Transverse colon (tissue), 4 donors: ENCODE measurements at regions not wholly inside any gene's neighbourhood (a gene's known extent, or its start where the extent isn't known, plus 50 kb on each side); places are given as distances from the start of the nearest gene placed in this dataset.

Experiments
- DNase-seq: peaks from one replicate; pipeline ENCODE4 v3.0.0-alpha.2; 2019
- H3K27ac ChIP-seq, 4 donors: fragments of 200-600 bp; sonication (generic); 2 replicates each; pipeline ENCODE4 v1.5.1; 2016 to 2018; ENCODE audit warnings: inconsistent platforms in 4 of 4
- H3K27me3 ChIP-seq: fragments of 200-600 bp; sonication (generic); 2 replicates; pipeline ENCODE4 v1.5.1; 2017; ENCODE audit warnings: inconsistent platforms
- H3K36me3 ChIP-seq, 4 donors: fragments of 200-600 bp; sonication (generic); 2 replicates each; pipeline ENCODE4 v1.5.1; 2017 to 2019; ENCODE audit warnings: inconsistent platforms in 4 of 4
- H3K4me1 ChIP-seq, 4 donors: fragments of 200-600 bp; sonication (generic); 2 replicates each; pipeline ENCODE4 v1.5.1; 2017 to 2020; ENCODE audit warnings: inconsistent platforms in 4 of 4
- H3K4me3 ChIP-seq, 4 donors: fragments of 200-600 bp; sonication (generic); 1 replicate in 1 of 4; 2 replicates in 3 of 4; pipeline versions ENCODE4 v1.5.1 to v1.6.1; 2017 to 2019; ENCODE audit warnings: inconsistent platforms in 4 of 4
- H3K9me3 ChIP-seq, 2 donors: fragments of 200-600 bp; sonication (generic); 2 replicates each; pipeline ENCODE4 v1.5.1; 2017 to 2019; ENCODE audit warnings: inconsistent platforms in 2 of 2
- CTCF ChIP-seq, 5 experiments: fragments of 200-600 bp in 3 of 5; fragments of 450-650 bp in 2 of 5; sonication (generic) in 3 of 5; IDR thresholded peaks; 1 replicate in 2 of 5; 2 replicates in 3 of 5; pipeline ENCODE4 v1.5.1; 2016 to 2017; ENCODE audit warnings: antibody characterized with exemption in 5 of 5, inconsistent platforms in 3 of 5, mild to moderate bottlenecking in 2 of 5, moderate library complexity in 1 of 5
- EP300 ChIP-seq: sonication (generic); formaldehyde crosslinking; IDR thresholded peaks from one replicate; pipeline ENCODE4 v1.6.1; 2017; ENCODE audit warnings: antibody characterized with exemption, low read depth
- POLR2A ChIP-seq: fragments of 450-650 bp; IDR thresholded peaks from one replicate; pipeline ENCODE4 v1.6.1; 2016; ENCODE audit warnings: antibody characterized with exemption, mild to moderate bottlenecking, moderate library complexity
- POLR2AphosphoS5 ChIP-seq, 3 donors: sonication (generic); formaldehyde crosslinking; IDR thresholded peaks; one replicate each; pipeline ENCODE4 v1.6.1; 2016; ENCODE audit warnings: antibody characterized with exemption in 3 of 3
- WGBS, 2 donors: methylation state at CpG; one replicate each; pipeline ENCODE4 v1.1.5; 2018; ENCODE audit warnings: low coverage in 1 of 2; 5-methylcytosine and 5-hydroxymethylcytosine counted together
- in situ Hi-C, 4 donors: fragments of 200-750 bp; cut with MboI; loops; one replicate each; pipeline versions ENCODE4 v1.15.0 to v1.15.1; 2017; ENCODE audit warnings: low sequenced_read_pairs in 3 of 4, low pct_ligation_motif_present in 1 of 4, low pct_unique_long_range_greater_than_20kb in 1 of 4
- intact Hi-C: fragments of 100-400 bp; cut with DNase I; formaldehyde crosslinking; loops from one replicate; pipeline ENCODE4 v1.15.1; 2023; ENCODE audit warnings: low total_unique reads

- Histone ChIP-seq H3K9me3 (no peaks in the 10 kb centered on the region), H3K27ac (no peak overlapping the region), H3K27me3 (no peaks in the 10 kb centered on the region), H3K4me3 (no peak overlapping the region), H3K4me1 (no peaks in the 10 kb centered on the region), H3K36me3 (no peaks in the 10 kb centered on the region)
- TF ChIP-seq CTCF (IDR thresholded peaks at IDR 0.05) (no peak), POLR2AphosphoS5 (IDR thresholded peaks at IDR 0.05) (no peak), EP300 (no peak), POLR2A (no peak)
- in situ Hi-C loops (no loop called here), intact Hi-C loops (no loop called here)
- DNase-seq: no peak
- 59 to 72% methylated on average over 2 to 3 of the region's 3 CpGs for whole genome bisulfite sequencing, 2 donors
Observed at GRCh38 chr17:6020376-6021010, 49.7 kb upstream of the WSCD1 start.
